DMS53 (cell line): ENCODE measurements at regions not wholly inside any gene's neighbourhood (a gene's known extent, or its start where the extent isn't known, plus 50 kb on each side); places are given as distances from the start of the nearest gene placed in this dataset.
A peak's percentile ranks its signal among the peaks of the same experiment; 100 is the strongest.

ENCODE experiments used
- DNase-seq: peaks from one replicate; lab custom pipeline; 2025; lab: John Stamatoyannopoulos, UW

DNA sequence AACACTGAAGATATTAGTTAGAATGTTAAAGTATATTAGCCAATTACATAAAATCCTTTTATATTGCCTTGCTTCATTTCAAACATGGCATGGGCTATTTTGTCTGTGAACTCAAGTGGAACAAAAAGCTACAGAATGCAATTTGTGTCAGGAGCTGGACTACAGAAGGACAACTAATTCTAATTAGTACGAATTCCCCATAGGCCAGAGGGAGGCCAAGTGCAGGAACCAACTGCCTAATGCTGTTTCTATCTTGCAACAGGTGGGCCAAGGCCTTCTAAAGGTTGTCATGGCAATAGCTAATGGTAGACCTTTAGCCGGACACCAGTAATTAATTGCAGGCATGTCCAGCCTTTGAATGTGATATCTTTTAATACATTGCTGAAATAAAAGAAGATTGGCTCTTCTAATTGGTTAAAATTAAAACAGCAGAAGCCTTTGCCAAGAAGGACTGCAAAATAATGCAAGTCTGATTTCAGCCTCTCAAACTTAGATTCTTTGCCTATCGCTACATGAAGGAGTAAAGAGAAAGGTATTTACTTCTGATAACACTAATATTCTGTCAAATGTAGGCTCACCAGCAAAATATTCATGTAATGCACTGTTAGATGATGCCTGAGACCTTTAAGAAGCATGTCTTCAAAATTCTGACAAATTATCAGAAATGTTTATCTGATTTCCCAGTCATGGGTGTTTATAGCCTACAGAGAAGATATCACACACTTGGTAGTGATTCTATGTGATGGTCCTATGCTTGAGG is 232.1 kb downstream of the LMO4 start:
- no peak for DNase-seq

DNA sequence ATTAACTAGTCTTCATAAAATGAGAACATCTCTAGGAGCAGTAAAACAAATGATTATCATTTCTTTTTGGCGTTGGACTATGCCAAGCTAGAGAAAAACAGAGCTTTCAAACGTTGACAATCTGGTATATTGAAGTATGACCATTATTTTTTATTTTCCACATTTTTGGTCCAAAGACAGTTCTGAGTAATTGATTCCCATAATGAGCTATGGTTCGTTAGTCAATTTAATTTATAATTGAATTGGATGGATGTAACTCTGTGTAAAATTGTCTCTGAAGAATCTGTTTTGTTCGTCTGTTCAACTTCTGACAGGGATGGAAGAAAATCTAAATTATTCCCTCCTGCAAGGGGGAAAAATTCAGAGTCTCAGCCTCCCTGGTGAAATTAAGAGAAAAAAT is 234.5 kb downstream of the LMO4 start:
- no peak for DNase-seq

DNA sequence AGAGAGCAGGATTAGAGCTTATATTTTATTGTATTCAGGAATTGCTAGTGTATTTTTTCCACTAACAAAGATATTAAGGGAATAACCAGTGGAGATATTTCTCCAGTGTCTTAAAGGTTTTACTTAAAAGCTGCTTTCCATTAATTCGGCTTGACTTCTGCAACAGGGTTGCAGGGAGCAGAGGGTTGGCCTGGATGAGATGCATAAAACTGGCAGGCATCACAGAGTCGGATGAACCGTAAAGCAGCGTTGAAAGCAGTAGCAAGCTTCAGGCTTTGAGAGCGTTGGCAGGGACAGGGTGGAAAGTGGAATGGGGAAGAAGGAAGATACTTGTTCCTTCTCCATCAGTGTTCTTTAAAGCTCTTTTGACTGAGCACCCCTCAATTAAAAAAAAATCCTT is 237.2 kb downstream of the LMO4 start:
- DNase-seq, result no peak

DNA sequence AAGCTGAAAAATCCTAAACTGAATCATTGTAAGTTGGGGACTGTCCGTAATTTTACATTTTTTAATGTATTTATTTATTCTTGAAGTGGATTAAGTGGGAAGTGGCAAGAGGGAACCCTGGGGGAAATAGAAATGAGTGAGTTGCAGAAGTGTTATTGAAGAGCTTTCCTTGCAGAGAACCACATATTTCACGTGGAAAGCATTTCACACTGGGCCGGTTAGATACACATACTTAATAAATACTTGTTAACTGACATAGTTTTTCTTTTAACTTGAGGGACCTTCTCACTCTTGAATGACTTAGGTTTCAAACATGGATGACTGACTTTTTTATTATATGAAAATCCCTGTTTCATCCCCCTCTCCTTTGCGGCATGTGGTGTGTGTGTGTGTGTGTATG is 239.3 kb downstream of the LMO4 start:
- no peak for DNase-seq

DNA sequence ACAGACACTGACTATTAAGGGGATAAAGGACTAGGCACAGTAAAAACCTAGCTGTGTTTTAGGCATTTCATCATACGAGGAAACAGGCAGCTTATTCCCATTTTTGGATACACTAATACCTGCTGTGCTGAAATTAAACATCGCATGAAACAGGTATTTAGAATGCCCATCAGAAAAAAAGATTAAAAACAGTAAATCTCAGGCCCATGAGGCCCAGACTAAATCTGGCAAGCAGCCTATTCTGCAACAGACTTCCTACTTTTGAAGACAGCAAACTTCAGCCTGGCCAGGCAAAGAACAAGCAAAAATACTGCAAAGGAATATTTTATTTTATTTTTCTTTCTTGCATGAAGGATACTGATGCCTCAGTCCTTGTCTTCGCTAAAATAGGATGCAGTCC is 240.2 kb downstream of the LMO4 start:
- no peak for DNase-seq

DNA sequence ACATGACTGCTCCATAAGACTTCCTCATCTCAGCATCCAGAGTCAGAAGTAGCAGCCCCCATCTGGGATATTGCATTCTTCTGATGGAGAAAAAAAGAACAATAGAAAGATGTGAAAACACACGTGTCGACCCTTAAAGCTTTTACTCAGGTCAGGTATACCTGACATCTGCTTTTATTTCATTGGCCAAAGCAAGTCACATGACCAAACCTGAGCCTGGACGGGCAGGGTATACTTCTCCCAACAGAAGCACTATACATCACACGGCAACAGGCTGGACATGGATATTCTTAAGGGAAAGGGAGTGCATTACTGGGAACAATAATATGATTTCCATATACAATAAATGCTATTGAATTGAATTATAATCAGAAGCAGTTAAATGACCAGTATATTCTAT is 243.3 kb downstream of the LMO4 start:
- DNase-seq, result no peak

DNA sequence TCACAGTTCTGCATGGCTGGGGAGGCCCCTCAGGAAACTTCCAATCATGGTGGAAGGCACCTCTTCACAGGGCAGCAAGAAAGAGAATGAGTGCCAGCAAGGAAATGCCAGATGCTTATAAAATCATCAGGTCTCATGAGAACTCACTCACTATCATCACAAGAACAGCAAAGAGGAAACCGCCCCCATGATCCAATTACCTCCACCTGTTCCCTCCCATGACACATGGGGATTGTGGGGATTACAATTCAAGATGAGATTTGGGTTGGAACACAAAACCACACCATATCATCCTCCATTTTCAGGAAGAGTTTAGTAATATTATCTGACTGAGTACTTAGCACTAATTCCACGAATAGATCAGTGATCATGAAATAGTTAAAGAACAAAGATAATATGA is 244.2 kb downstream of the LMO4 start:
- no peak for DNase-seq

DNA sequence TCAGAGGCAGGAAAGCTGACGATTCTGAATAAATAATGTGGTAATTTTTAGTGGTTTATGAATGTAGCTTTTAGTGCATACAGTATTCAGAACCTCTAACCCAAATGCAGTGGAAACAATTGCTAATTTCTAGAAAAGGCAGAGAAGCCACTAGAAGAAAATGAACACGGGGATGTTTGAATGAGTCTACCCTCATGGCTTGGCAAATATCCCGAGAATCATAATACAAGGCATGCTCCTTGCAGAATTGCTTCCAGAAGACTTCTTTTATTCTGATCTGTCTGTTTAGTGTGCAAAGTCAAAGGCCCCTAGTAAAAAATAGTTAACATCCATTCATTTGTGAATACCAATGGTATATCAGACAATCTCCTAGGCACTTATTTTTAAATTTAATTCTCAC is 246.8 kb downstream of the LMO4 start:
- no peak for DNase-seq

DNA sequence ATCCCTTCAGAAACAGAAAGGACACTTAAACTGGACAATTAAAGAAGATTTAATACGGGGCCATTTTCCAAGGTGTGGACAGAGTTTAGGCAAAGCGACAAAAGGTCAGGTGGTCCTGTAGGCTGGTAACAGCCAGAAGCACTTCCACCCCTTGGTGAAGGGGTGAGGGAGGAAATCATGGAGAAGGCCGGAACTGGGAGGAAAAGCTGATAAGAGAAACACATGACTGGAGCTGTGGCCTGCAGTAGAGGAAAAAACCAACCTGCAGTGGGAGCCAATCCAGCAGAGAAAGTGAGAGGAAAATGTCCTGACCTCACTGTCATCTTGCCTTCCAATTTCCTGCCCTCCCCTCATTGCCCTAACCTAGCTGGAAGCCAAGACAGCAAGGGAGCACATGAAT is 249.8 kb downstream of the LMO4 start:
- DNase-seq, result no peak

DNA sequence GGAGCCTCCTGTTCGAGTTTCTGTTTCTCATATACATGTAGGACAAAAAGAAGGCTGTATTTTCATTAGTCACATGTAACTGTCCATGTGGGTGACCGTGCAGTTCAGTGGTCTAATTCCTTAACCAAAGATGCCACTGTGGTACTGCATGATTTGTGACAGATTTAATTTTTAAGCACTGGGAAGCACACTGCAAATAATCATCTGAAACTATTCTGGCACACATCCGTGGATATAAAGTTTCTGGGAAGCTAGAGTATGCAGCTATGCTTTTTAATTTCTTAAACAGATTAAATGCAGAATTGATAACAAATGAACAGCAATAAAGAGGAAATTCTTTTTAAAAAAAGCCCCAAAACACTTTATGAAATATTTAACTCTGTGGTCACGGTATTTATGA is 254.8 kb downstream of the LMO4 start:
- no peak for DNase-seq

DNA sequence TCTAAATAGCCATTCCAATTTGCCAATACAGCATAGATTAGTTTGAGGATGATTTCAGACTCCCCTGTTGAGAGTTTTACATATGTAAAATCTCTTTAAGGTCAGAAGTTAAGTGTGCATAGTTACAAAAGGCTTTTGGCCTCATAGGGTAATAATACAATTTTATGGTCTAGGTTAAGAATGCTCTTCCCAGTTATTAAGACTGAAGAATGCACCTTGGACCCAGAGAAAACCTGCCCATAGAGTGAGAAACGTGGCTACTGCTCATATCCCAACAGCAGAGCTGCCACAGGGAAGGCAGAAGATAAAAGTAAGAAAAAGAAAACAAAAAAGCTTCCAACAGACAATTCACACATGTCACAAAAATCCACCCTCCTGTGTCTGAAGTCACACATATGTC is 255.9 kb downstream of the LMO4 start:
- no peak for DNase-seq

DNA sequence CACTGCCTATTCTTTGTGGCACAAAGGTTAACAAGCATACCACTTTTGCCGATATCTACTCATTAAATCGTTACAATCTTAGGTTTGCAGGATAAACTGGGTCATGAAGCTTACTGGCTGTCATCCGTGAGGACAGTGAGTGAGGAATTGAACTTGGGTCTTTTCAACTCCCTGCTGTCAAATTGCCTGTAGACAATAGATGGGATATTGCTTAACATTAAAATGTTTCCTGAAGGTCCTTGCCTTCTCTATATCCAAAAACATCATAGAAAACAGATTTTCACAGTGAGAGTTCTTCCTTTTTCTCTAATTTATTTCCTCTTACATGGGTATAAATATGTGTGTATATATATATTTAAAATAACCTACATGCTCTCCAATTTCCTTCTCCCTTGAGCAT is 257.8 kb downstream of the LMO4 start:
- DNase-seq, result no peak

DNA sequence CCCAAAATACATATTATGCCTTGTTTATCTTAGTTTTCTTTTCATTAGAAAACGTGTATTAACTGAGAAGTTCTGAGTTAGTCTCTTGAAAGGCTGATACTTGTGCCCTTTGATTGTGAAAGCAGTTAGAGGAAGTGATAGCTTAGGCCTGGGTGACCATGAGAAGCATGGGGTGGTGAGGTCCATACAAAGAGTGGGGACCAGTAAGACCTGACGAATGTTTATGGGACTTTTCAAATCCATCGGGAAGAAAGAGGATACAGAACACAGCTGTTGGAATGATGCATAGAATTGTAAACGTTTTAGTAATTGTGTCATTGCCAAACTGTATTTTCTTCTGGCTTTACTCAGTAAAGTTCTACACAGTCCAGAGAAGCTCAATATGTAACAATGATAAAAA is 259.8 kb downstream of the LMO4 start:
- no peak for DNase-seq

DNA sequence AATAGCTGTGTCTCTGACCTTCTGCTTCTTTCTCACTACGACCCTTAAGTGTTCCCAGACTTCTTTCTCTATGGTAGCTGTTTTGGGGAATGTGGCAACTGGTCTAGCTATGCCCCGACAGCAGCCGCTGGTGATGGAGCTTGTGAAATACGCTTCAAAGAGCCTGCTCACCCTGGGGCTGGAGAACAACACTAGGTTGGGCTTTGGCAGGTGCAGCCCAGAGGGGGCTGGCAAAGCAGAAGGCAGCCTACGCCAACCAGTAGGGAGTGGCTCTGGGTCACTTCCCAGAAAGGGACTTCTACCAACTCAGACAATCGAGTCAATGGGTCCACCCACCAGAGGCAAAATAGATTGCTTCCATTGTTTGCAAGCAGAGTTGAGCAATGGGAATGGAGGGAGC is 262.8 kb downstream of the LMO4 start:
- DNase-seq, result no peak

DNA sequence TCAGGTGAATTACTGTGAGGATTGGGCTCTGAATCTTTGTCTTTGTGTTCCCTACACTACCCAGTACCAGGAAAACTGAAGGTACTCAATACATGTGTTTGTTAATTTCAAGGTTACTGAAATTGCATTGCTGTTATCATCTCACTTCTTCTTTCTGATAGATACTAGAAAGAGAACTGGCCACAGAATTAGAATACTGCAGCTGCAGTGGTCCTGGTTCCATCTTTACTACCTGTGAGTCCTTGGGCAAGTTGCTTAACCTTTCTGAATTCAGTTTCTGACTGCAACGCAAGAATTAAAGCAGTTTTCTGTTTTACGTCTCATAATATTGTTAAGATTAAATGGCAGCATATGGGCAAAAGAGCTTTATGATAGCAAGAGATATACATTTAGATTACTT is 263.5 kb downstream of the LMO4 start:
- no peak for DNase-seq

DNA sequence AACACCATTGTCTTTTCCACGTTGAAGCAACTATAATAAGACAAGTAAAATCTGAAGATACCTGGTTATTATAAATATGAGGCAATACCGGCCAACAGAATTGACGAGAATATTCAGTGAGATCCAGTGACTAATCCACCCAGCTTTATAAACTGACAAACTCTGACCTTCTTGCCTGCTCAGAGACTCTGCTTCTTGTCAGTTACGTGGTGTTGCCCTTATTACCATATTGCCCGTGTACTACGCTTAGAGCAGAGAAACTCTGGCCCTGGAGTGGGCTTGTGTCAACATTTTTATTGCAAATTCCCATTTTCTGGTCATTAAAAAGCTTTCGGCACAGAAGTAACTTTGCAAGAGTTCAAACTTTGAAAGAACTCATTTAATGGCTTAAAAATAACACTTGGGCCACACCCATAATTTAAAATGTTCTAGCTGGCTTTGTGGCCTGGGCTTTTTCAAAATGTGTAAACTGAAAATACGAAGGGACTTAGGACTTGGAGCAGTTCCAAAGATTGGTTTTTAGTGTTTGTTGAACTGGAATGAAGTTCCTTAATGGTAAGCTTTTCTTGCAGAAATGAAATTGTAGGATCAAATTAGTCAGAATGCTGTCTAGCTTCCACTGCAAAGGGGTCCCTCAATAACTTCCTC is 266.2 kb downstream of the LMO4 start:
- DNase-seq, result no peak

DNA sequence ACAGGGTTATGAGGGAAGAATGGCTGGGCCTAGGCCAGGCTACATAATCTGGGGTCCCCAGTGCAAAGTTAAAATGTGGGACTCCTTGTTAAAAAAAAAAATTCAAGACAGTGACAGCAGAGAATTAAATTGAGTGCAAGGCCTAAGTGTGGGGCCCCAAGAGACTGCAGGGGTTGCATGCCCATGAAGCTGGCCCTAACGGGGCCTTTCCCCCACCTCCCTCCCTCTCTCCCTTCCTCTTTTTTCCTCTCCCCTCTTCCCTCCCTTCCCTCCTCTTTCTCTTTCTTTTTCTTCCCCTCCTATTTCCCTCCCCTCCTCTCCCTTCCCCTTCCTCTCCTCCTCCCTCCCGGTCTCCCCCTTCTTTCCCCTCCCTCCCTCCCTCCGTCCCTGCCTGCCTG is 266.7 kb downstream of the LMO4 start:
- DNase-seq, result no peak

DNA sequence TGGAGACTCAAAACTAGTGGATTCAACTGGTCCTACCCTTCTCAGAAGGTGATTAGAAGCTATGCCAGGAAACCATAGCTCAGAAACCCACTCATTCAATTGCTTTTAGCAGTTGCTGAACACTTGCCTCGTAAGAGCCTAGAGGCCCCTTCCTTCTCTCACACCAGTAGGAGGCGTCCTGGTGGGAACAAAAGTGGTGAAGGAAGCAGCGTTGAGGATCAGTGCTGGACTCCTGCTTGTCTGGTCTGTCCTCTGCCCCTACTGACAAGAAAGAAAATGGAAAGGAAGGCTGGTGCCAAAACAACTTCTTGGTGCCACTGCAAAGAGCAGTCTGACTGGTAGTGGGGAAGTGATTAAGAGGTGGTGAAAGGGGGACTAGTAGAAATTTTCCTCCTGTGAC is 269.7 kb downstream of the LMO4 start:
- DNase-seq, result peak; percentile 17

DNA sequence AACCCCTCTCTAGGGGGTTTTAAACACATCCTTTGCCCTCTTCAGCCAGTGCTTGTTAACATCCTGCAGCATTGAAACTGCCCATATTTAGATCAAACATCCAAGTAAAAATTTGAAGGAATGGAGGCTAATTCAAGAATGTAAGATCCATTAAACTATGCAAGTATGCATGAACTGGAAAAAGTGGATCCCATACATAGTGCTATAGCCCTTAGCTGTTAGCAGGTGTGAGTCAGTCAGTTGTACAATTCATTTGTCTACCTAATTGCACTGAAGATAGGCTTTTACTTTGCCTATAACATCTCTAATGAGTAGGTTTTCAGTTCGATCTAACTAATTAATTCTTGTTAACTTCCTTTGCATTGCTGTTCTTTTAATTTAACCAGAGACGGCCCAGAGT is 270.9 kb downstream of the LMO4 start:
- DNase-seq, result no peak

DNA sequence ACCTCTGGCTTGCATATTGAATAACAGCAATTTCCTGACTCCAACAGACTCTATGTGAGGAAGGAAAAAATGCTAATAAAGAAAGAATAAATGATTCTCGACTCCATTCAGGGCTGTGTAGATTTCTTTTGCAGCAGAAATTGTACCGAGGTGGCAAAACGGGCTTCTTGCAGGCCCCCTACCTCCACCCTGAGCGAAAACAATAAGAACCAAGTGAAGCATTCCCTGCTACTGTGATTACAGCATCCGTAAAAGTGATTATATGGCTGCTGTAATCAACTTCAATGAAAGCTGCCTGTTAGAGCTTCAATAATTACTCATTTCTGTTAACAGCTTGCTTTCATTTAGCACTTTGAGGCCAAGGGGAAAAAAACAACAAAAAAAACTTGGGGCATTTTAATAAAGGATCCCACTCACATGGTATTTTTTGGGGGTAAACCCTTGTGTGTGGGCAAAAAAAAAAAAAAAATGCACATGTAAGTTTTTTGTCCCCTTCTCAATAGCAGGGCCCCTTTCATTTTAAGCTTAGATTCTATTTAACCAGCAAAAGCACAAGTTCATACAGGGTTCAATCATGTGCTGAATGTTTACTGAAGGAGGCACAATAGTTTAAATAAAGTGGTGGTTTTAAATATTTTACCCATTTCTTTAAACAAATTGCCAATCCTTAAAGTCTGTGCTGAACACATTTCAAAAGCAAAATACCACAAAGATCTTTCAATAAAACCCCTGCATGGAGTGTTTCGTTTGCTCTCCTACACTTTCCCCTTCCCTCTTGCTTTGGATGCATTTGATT is 271.6 kb downstream of the LMO4 start:
- DNase-seq, result no peak

DNA sequence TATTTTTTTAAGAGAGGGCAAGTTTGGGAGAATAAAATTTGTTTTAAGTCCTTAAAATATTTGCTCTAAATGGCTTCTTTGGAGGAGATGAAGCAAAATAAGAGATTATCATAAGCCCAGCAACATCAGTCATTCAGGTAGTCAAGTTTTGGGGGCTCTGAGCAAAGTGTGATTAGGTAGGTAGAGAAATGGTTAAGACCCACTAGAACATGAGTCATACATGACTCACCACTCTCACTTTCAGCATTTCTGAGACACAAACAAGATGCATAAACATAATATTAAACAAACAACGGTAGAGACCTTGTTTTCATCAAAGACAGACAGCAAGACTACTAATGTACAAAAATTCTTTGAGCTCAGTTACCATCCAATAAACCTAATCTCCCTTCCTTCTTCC is 272.2 kb downstream of the LMO4 start:
- DNase-seq, result peak; percentile 50

DNA sequence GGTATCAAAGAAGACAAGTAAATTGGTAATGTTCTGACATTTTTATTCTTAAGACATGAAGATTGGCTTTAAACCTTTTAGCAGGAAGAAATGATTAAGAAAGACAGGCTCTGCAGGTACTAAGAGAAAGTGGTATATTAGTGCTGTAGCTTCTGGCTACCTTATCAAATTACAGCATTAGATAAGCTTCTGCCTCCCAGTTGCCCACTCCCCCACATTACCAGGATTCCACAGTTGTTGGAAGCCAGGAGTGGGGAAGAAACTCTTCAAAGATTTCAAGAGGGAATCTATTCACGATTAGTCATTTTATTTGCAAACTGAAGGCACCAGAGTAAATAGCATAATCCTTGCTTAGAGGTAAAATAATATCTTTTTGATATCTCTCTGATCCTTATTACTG is 274.9 kb downstream of the LMO4 start:
- no peak for DNase-seq

DNA sequence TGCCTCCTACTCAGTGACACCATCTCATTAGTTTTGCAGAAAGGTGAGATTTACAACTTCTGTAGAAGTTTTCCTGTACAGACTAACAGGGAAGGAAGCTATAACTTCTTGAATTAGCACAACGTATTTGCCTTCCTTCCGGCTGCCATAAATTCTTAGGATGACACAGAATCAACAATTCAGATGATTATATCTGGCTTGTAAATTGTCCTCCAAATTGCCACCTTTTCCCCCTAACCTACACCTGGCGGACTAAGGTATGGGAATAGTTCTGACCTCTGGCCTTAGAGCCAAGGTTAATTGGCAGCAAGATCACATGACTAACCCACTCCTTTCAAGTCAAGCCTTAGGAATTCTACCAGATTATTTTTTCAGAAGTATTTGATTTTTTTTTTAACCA is 284.3 kb downstream of the LMO4 start:
- no peak for DNase-seq
